PFSK-1 (cell line): ENCODE measurements at regions not wholly inside any gene's neighbourhood (a gene's known extent, or its start where the extent isn't known, plus 50 kb on each side); places are given as distances from the start of the nearest gene placed in this dataset.

Experiments used
- FOXP2 ChIP-seq: optimal IDR thresholded peaks from 2 replicates; pipeline ENCODE3; 2011; ENCODE audit warnings: borderline replicate concordance, control low read depth, inconsistent platforms; ENCODE audit not compliant: insufficient read depth; ENCODE audit errors: extremely low read length, extremely low read depth
- POLR2AphosphoS5 ChIP-seq: IDR thresholded peaks from 2 replicates; pipeline ENCODE4 v1.6.1; 2012; ENCODE audit warnings: low read depth, mild to moderate bottlenecking, control low read depth, low read length, moderate library complexity
- SIN3A ChIP-seq: IDR thresholded peaks from 2 replicates; pipeline ENCODE4 v1.6.1; 2012; ENCODE audit warnings: mild to moderate bottlenecking, low read length, moderate library complexity, borderline replicate concordance; ENCODE audit not compliant: insufficient read depth
- TAF1 ChIP-seq: IDR thresholded peaks from 2 replicates; pipeline ENCODE4 v1.6.1; 2012; ENCODE audit warnings: low read length, control low read depth, borderline replicate concordance; ENCODE audit not compliant: insufficient read depth
- TF ChIP-seq, protein P1 (sequence below), 2 experiments: IDR thresholded peaks; 2 replicates each; pipeline versions ENCODE4 v1.6.1 to v1.8.0; 2011 to 2012; ENCODE audit warnings: low read depth in 2 of 2, low read length in 2 of 2, control low read depth in 1 of 2, inconsistent platforms in 1 of 2, mild to moderate bottlenecking in 1 of 2, moderate library complexity in 1 of 2; ENCODE audit not compliant: insufficient read depth in 1 of 2

DNA sequence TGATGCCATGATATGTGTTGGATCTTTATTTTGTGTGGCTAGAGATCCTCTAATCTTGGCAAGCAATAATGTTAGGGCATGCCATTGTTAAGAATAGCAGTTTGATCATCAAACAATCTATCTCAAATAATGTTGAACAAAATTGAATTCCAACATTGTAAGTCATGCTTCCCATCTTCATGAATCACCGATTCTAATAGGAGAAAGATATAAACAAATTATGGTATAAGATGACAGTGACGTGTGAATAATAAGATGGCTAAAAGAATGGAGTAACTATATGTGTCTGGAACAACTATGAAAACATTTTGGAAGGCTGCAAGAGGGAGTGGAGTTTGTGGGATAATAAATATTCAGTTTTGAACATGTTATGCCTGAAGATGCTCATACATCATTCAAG, 208.4 kb downstream of the DTHD1 start:
- TF ChIP-seq TAF1 (no peak), FOXP2 (no peak), POLR2AphosphoS5 (no peak), SIN3A (no peak)
- TF ChIP-seq, protein P1, sequence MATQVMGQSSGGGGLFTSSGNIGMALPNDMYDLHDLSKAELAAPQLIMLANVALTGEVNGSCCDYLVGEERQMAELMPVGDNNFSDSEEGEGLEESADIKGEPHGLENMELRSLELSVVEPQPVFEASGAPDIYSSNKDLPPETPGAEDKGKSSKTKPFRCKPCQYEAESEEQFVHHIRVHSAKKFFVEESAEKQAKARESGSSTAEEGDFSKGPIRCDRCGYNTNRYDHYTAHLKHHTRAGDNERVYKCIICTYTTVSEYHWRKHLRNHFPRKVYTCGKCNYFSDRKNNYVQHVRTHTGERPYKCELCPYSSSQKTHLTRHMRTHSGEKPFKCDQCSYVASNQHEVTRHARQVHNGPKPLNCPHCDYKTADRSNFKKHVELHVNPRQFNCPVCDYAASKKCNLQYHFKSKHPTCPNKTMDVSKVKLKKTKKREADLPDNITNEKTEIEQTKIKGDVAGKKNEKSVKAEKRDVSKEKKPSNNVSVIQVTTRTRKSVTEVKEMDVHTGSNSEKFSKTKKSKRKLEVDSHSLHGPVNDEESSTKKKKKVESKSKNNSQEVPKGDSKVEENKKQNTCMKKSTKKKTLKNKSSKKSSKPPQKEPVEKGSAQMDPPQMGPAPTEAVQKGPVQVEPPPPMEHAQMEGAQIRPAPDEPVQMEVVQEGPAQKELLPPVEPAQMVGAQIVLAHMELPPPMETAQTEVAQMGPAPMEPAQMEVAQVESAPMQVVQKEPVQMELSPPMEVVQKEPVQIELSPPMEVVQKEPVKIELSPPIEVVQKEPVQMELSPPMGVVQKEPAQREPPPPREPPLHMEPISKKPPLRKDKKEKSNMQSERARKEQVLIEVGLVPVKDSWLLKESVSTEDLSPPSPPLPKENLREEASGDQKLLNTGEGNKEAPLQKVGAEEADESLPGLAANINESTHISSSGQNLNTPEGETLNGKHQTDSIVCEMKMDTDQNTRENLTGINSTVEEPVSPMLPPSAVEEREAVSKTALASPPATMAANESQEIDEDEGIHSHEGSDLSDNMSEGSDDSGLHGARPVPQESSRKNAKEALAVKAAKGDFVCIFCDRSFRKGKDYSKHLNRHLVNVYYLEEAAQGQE (IDR thresholded peaks at IDR 0.05; ENCODE audit: insufficient read depth in 1 of 2, low read depth in 2 of 2, low read length in 2 of 2) = no peak

DNA sequence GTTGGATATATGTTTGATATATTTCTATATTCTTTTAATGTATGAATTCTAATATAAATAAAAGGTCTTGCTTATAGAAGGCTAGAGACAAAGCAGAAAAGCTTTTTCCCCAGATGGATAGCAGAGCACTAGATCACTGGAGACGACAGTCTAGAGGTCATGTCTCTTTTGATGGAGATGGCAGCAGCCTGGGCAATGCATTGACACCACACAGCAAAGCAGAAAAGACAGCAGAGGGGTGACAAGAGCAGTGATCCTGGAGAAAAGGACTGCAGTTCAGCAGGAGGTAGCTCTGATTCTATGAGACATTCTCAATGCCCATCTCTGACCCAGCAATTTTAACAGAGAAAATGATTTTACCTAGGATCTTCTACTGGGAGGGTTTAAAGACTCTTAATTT, 210.6 kb downstream of the DTHD1 start:
- TF ChIP-seq, protein P1 (IDR thresholded peaks at IDR 0.05; ENCODE audit: insufficient read depth in 1 of 2, low read depth in 2 of 2, low read length in 2 of 2) = no peak
- TF ChIP-seq SIN3A (no peak), POLR2AphosphoS5 (no peak), FOXP2 (no peak), TAF1 (no peak)

DNA sequence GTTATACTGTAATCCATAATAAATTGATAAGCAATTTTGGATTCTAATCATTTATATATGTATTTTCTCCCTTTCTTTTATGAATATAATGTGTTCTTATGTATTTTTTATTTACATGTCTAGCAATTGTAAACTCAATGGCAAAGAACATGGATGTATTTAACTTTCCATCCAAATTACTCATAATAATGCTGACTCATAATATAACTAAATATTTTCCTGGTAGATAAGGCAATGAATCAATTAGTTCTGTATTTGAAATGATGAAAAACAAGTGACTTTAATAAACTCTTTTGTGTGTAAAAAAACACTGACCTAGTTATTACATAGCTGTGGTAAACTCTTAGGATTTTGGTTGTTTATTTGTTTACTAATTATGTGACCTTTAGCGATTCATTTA, 211.2 kb downstream of the DTHD1 start:
- no peak for TF ChIP-seq TAF1
- TF ChIP-seq FOXP2 = no peak
- no peak for TF ChIP-seq SIN3A
- no peak for TF ChIP-seq POLR2AphosphoS5
- TF ChIP-seq, protein P1 (IDR thresholded peaks at IDR 0.05; ENCODE audit: insufficient read depth in 1 of 2, low read depth in 2 of 2, low read length in 2 of 2) = no peak

DNA sequence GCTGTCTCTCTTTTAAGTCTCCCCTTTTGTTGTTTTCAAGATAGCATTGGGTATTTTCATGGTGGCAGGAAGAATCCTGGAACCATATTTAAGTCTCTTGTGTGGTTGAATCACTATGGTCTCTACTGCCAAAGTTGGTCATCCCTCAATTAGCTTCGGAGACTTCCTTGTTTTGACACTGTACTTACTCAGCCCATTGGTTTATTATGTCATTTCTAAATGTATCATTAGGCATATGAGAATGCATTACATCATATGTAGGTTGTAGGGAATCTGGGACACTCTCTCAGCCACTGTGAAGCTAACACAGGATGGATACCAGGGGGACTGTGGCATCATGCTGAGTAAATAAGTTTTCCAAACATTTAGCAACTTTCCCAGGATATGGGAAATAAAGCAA, 211.8 kb downstream of the DTHD1 start:
- TF ChIP-seq SIN3A = no peak
- TF ChIP-seq POLR2AphosphoS5 = no peak
- TF ChIP-seq TAF1 = no peak
- no peak for TF ChIP-seq FOXP2
- TF ChIP-seq, protein P1 (IDR thresholded peaks at IDR 0.05; ENCODE audit: insufficient read depth in 1 of 2, low read depth in 2 of 2, low read length in 2 of 2) = no peak

DNA sequence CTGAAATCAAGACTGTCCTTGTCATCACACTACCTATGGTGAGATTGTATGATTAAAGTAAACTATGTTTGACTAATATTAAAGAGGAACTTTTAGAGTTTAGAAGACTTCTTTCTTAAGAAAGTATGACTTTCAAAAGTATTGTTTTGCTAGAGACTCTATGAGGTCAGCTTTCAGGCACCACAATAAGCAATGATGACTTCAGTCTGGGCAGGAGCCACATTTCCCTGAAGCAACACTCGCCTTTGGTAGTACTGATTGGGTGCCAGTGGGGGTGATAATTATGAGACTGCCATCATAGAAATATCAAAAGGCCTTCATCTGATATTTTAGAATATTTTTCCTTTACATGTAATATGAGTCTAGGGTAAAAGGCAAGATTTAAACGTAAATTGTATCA, 212.6 kb downstream of the DTHD1 start:
- TF ChIP-seq, protein P1 (IDR thresholded peaks at IDR 0.05; ENCODE audit: insufficient read depth in 1 of 2, low read depth in 2 of 2, low read length in 2 of 2) = no peak
- no peak for TF ChIP-seq POLR2AphosphoS5
- TF ChIP-seq SIN3A = no peak
- no peak for TF ChIP-seq TAF1
- no peak for TF ChIP-seq FOXP2
